HG03025 (cell line): ENCODE measurements at regions not wholly inside any gene's neighbourhood (a gene's known extent, or its start where the extent isn't known, plus 50 kb on each side); places are given as distances from the start of the nearest gene placed in this dataset.
"Not testable (repeated sequence)": the region's sequence is repeated elsewhere in the genome, so short reads cannot be mapped to it uniquely, and the experiment has no call there.

Source experiments
- ATAC-seq: cut with Tn5 transposase; IDR thresholded peaks from one replicate; pipeline ENCODE4 v1.9.1; 2021; ENCODE audit warnings: mild to moderate bottlenecking, moderate library complexity; ENCODE audit not compliant: unreplicated experiment, low FRiP score

DNA sequence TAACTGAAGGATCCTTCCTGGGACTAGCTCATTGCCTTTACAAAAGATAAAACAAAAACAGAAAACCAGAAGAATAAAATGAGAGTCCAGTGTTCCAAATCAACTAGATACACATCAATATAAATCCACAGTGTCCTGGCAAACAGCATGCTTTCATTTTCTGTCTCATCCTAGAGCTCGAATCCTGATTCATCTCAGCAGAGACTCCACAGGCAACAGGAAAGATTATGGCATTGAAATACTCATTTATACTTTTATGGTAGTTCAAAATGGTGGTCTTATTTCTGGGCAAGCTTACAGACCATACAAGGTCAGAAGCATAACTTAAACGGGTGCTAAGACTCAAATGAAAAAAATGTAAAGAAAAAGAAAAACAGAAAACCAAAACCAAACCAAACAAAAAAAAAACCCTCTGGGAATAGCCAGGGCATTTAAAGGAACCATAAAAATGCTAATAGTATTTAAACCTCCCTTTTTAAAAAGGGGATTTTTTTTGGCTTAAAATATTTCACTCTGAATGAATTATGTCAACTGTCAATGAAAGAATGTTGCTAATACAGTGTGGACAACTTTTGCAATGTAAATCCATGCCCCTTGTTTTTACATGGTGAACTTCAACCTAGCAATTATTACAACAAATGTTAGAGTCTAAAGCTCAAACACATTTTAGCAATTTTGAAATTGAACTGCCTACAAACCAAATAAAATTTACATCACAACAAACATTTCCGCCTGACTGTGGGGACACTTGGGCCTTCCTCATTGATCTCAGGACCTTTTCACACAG lies 57.9 kb downstream of the GPR101 start:
- no peak for ATAC-seq

DNA sequence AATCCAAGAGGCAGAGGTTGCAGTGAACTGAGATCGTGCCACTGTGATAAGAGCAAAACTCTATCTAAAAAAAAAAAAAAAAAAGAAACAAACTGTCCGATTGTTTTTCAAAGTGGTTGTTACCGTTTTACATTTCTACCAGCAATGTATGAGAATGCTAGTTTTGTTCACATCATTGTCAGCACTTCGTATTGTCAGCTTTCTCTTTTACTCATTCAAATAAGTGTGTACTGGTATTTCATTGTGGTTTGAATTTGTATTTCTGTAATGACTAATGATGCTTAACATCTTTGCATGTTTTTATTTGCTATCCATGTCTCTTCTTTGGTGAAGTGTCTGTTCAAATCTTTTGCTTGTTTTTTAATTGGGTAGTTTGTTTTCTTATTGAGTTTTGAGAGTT lies 65.8 kb downstream of the GPR101 start:
- no peak for ATAC-seq

DNA sequence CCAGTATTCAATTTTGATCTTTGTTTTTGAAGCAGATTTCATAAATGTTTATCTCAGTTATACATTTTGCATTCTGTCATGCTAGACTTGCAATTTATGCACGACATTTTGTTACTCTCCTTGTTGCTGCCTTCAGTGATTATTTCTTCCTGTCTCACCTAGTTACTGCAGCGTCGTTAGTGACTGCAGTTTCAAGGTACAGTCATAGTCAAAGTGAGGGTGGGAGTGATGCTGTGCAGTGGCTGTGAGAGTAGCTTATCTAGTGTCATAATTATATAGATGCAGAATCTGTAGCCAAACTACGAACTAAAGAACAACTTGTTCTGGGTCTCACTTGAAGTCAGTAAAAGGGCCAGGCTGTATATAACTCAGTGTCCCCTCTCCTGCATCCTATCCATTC lies 69.8 kb downstream of the GPR101 start:
- ATAC-seq: no peak

DNA sequence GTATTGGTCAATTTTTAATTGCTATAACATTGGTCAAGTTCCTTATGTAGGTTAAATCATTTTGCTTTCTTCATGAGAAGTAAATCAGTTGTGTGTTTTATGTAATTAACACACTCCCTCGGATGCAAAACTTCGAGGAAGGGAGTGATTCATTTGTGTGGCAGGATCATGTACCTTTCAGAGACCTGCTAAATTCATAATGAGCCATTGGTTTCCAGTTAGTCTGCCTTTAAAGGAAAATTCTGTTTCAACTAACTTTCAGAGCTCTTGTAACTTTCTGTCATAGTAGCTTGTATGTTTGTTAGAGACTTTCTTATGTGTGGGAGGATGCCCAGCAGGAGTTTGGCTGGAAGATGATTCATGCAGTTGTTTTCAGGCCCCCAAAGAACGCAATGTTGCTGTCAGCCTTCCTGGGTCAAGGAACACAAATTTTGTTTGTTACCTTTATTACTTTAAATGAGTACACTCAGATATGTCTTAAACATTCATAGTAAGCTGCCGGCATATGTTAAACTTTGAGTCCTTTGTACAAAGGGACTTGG lies 72.1 kb downstream of the GPR101 start:
- ATAC-seq: no peak

DNA sequence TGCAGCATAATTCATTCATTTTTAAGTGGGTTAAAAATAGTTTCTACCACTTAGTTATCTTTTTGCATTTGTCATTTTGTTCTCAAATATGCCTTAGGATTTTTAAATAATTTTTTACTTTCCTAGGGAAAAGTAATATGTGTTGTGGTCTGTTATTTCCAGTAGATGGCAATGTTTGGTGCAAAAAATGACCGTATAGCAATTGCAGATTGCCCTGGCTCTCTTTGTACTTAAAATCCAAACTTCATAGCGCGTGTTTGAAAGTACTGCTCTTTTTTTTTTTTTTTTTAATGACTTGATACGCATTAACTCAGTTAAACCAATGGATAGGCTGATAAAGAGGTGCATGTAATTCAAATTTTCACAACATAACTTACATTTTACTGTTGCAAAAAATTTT lies 74.4 kb upstream of the RBMX start:
- ATAC-seq: no peak

DNA sequence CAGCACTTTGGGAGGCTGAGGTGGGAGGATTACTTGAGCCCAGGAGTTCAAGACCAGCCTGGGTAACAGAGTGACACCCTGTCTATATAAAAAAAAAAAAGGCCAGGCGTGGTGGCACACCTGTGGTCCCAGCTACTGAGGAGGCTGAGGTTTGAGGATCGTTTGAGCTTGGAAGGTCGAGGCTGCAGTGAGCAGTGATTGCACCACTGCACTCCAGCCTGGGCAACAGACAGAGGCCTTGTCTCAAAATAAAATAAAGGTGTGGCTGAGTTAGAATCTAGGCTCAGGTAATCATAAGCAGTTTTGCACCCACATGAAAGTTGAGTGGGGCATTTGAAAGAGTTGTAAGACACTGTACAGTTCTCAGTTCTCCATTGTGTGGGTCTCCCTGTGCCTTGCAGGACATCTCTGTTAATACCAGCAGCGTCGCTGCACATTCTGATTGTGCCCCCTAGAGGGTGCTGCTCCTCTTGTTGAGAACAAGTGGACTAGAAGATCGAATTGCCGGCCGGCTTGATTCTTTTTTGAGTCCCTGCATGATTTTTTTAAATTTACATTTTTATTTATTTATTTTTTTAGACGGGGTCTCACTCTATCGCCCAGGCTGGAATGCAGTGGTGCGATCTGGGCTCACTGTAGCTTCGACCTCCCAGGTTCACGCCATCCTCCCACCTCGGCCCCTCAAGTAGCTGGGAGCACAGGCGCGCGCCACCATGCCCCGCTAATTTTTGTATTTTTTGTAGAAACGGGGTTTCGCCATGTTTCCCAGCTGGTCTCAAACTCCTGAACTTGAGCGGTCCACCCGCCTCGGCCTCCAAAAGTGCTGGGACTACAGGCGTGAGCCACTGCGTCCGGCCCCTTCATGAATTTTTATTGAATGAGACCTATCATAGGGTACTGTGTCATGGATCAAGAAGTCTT lies 73.6 kb upstream of the RBMX start:
- peak; percentile 98 for ATAC-seq

DNA sequence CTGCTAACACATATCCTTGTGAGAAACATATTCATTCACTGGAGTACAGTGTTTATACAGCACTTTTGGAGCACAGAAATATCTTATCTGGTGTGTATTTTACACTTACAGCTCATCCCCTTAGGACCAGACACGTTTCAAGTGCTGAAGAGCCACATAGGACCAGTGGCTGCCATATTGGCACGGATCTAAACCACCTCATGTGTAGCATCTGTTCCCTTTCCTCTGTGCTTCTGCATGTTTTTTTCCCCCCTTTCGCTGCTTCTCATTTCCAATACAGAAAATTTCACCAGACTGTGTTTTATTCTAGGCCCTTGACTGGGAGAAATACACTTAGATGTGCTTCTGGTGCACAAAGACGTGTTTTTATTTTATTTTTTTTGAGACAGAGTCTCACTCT lies 69.7 kb upstream of the RBMX start:
- ATAC-seq: no peak

DNA sequence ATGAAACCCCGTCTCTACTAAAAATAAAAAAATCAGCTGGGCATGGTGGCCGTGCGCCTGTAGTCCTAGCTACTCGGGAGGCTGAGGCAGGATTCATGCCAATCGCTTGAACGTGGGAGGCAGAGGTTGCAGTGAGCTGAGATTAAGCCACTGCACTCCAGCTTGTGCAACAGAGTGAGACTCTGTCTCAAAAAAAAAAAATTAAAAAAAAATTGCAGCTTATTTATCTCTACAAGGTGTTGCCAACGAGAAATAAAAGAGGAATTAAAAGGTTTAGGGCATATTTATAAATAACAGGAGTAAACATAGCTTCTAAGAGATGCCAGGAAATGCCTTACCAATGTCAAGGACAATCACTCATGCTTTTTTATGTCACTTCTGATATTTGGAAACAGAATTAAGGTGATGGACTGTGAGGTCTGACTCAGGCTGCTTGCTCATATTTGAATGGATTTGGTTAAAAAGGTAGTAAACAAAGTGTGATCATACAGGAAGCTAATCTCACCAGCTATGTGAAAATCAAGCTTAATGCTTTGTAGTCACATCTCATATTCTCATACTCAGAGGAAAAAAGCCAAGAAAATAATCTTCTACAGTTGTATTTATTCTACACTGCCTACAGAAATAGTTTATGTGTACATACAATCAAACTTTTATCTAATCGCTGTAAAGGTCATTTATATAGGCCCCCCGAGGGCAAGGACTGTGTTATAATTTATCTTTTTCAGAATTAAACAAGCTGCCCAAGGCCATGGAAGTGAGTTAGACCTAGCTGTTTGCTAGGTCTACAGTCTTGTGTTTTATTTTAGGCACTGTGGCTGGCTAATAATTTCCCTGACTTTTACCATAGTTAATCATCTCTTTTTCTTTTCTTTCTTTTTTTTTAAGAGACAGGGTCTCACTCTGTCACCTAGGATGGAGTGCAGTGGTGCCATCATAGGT lies 61.1 kb upstream of the RBMX start:
- ATAC-seq: no peak

DNA sequence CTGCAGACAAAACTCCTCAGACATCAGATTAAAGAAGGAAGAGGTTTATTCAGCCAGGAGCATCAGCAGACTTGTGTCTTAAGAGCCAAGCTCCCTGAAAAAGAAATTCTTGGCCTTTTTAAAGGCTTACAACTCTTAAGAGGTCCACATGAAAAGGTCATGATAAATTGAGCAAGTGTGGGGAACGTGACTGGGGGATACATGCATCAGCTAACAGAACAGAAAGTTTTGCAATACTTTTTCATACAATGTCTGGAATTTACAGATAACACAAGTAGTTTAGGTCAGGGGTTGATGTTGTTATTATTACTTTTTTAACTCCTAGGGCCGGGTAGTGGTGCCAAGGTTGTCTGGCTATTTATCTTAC lies 55.6 kb upstream of the RBMX start:
- no peak for ATAC-seq

DNA sequence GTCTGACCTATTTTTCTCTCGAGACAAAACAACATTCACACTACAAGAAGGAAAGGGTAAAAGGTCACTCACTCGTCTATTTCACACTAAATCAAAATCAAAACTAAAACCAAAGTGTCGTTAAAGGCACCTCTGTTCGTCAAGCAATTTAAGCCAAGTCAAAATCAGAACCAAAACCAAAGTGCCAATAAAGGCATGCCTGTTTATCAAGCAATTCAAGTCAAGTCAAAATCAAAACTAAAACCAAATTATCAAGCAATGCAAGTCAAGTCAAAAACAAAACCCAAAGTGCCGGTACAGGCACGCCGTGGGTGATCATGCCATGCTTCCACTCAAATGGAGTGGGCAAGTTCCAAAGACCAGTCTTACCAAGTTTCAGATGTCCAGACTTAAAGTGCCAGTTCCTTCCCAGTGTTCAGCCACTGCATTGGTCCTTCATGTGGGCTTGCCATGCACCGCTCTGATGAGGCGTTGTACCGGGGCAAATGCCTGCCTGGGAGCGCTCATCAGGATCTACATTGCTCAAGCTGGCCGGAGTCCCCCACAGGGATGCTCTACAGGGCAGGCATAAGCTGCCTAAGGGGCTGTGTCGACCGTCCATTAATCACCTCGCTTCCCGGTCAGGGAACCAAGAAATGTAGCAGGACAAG lies 55.1 kb upstream of the RBMX start:
- not testable (repeated sequence) for ATAC-seq

DNA sequence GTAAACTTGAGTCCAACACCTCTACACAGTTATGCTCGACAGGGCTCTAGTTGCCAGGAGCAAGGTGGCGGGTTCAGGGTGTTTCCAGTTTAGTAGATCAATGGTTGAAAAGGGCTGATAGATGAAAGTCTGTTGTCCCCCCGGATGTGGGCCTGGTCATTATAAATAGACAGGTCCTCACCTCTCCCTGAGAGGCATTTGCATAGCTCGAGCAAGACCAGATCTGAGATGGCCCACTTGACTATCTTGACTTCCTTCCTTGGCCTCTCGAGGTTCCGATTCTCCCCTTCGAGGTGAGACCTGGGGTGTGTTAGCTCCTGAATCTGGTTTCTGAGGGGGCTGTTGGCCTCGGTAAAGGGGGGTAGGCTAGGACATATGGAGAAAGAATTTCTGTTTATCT lies 54.1 kb upstream of the RBMX start:
- not testable (repeated sequence) for ATAC-seq

DNA sequence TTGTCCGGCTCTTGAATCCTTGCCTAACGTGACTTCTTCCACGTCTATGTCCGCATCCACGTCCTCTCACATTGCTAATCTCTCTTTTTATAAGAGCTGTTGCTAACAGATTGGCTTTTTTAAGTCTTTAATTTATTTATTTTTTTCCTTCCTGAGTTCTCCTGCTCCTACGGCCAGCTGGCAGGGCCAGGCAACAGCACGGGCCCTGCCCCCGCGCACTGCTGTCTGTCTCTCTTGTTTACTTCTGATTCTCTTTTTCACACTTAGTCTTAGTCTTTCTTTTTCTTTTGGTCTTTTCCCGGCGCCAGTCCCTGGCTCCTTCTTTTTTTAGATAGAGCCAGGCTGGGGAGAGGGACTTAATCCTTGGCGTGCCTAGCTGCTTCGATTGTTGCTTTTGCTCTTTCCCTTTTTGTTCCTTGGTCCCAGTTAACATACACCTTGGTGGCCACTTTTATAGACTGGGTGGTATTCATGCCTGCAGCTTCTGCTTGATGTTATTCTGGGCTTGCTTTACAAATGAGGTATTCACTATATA lies 53.2 kb upstream of the RBMX start:
- no peak for ATAC-seq

DNA sequence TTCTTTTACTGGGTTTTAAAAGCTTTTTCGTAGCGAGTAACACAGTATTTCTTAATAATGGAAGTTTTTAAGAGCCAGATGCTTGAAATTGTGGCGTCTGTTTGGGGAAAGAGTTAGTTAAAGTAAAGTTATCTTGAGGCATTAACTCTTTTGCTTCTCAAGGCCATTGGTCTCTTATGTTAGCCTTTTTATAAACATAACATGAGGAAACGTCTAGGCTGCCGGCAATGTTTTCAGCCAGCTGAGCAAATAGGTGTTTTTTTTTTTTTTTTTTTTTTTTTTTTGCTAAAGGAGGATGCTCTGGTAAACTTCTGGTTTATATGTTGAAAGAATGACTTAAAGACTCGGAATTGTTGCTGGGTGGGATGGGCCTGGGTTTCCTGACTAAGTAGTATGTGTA lies 51.1 kb upstream of the RBMX start:
- no peak for ATAC-seq
